ENCODE measurements at regions not wholly inside any gene's neighbourhood (a gene's known extent, or its start where the extent isn't known, plus 50 kb on each side); places are given as distances from the start of the nearest gene placed in this dataset.

GRCh38 chr9:87068177-87068840 is 121.0 kb upstream of the GAS1 start:
- no peaks in the 10 kb centered on the region for H3K27me3 ChIP-seq (ENCODE audit: insufficient read depth, low read length)
- H3K36me3 ChIP-seq (ENCODE audit: insufficient read depth, low read length) = no peaks in the 10 kb centered on the region
- no peak overlapping the region for H3K4me2 ChIP-seq (ENCODE audit: insufficient read depth, low read length)
- H3K27ac ChIP-seq (ENCODE audit: low read depth, low read length) = no peak overlapping the region
- H4K20me1 ChIP-seq (ENCODE audit: insufficient read depth, low read length) = no peaks in the 10 kb centered on the region
- H2AFZ ChIP-seq (ENCODE audit: low read length) = no peak overlapping the region
- H3K79me2 ChIP-seq (ENCODE audit: insufficient read depth, low read length) = no peaks in the 10 kb centered on the region
- H3K4me3 ChIP-seq (ENCODE audit: insufficient read depth, low read length) = no peak overlapping the region
- DNase-seq (ENCODE audit: insufficient read length, low spot score, missing footprints) = no peak
- no peaks in the 10 kb centered on the region for H3K9me3 ChIP-seq (ENCODE audit: low read depth, low read length)
- TF ChIP-seq CTCF (IDR thresholded peaks at IDR 0.05; ENCODE audit: extremely low read depth, low read depth, low read length) = no peak
- H3K4me1 ChIP-seq (ENCODE audit: insufficient read depth, low read length) = peaks cover 20% of the 10 kb centered on the region

- no peak for DNase-seq (ENCODE audit: insufficient read length, low spot score, missing footprints)
- Histone ChIP-seq H3K4me1 (ENCODE audit: insufficient read depth, low read length) (peaks cover 9% of the 10 kb centered on the region), H3K9me3 (ENCODE audit: low read depth, low read length) (no peaks in the 10 kb centered on the region), H3K27ac (ENCODE audit: low read depth, low read length) (peak overlapping the region; percentile 25), H3K4me3 (ENCODE audit: insufficient read depth, low read length) (no peak overlapping the region), H3K27me3 (ENCODE audit: insufficient read depth, low read length) (no peaks in the 10 kb centered on the region), H3K4me2 (ENCODE audit: insufficient read depth, low read length) (peak overlapping the region; percentile 4), H3K79me2 (ENCODE audit: insufficient read depth, low read length) (no peaks in the 10 kb centered on the region), H2AFZ (ENCODE audit: low read length) (peak overlapping the region; percentile 33), H4K20me1 (ENCODE audit: insufficient read depth, low read length) (no peaks in the 10 kb centered on the region), H3K36me3 (ENCODE audit: insufficient read depth, low read length) (no peaks in the 10 kb centered on the region)
- TF ChIP-seq CTCF (IDR thresholded peaks at IDR 0.05; ENCODE audit: extremely low read depth, low read depth, low read length) = no peak
Measured at GRCh38 chr9:87069690-87070089, 122.4 kb upstream of the GAS1 start.

DNA sequence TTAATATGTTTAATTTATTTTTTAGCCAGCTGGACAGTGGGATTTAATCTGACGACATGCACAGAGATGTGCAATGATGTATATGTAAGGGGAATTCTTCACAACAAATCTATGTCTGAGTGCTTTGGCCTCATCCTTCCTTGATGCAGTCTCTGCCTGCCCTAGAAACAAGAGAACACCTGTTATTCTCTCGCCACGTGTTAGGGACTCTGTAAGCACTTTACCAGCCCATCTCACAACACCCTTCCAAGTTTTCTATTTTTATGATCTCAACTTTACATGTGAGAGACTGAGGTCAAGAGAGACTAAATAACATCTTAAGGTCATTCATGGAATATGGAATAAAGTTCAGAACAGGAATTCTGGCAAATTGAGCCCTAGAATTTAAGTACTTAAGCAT is 123.0 kb upstream of the GAS1 start:
- Histone ChIP-seq H3K27me3 (ENCODE audit: insufficient read depth, low read length) (no peaks in the 10 kb centered on the region), H3K4me3 (ENCODE audit: insufficient read depth, low read length) (no peak overlapping the region), H3K27ac (ENCODE audit: low read depth, low read length) (peak overlapping the region; percentile 25), H3K9me3 (ENCODE audit: low read depth, low read length) (no peaks in the 10 kb centered on the region), H3K36me3 (ENCODE audit: insufficient read depth, low read length) (no peaks in the 10 kb centered on the region), H2AFZ (ENCODE audit: low read length) (no peak overlapping the region), H4K20me1 (ENCODE audit: insufficient read depth, low read length) (no peaks in the 10 kb centered on the region), H3K4me2 (ENCODE audit: insufficient read depth, low read length) (no peak overlapping the region), H3K79me2 (ENCODE audit: insufficient read depth, low read length) (no peaks in the 10 kb centered on the region), H3K4me1 (ENCODE audit: insufficient read depth, low read length) (peaks cover 9% of the 10 kb centered on the region)
- no peak for TF ChIP-seq CTCF (IDR thresholded peaks at IDR 0.05; ENCODE audit: extremely low read depth, low read depth, low read length)
- no peak for DNase-seq (ENCODE audit: insufficient read length, low spot score, missing footprints)

- no peaks in the 10 kb centered on the region for H3K27me3 ChIP-seq (ENCODE audit: insufficient read depth, low read length)
- H3K4me3 ChIP-seq (ENCODE audit: insufficient read depth, low read length) = no peak overlapping the region
- H3K4me2 ChIP-seq (ENCODE audit: insufficient read depth, low read length) = no peak overlapping the region
- H3K79me2 ChIP-seq (ENCODE audit: insufficient read depth, low read length) = no peaks in the 10 kb centered on the region
- no peak overlapping the region for H2AFZ ChIP-seq (ENCODE audit: low read length)
- no peaks in the 10 kb centered on the region for H3K9me3 ChIP-seq (ENCODE audit: low read depth, low read length)
- H3K36me3 ChIP-seq (ENCODE audit: insufficient read depth, low read length) = no peaks in the 10 kb centered on the region
- no peak for DNase-seq (ENCODE audit: insufficient read length, low spot score, missing footprints)
- TF ChIP-seq CTCF (IDR thresholded peaks at IDR 0.05; ENCODE audit: extremely low read depth, low read depth, low read length) = no peak
- no peak overlapping the region for H3K27ac ChIP-seq (ENCODE audit: low read depth, low read length)
- no peaks in the 10 kb centered on the region for H4K20me1 ChIP-seq (ENCODE audit: insufficient read depth, low read length)
- peaks cover 9% of the 10 kb centered on the region for H3K4me1 ChIP-seq (ENCODE audit: insufficient read depth, low read length)
Measured at GRCh38 chr9:87071473-87071872, 124.2 kb upstream of the GAS1 start.

Measured in osteoblast (primary cell).